H9 (cell line): ENCODE measurements at regions not wholly inside any gene's neighbourhood (a gene's known extent, or its start where the extent isn't known, plus 50 kb on each side); places are given as distances from the start of the nearest gene placed in this dataset.

ENCODE experiments used
- DNase-seq: peaks from one replicate; pipeline ENCODE4 v3.0.0-alpha.2; 2017
- H2AFZ ChIP-seq: one replicate; pipeline ENCODE4 v1.6.1; 2013; ENCODE audit warnings: mild to moderate bottlenecking, low read length, control low read depth, moderate library complexity
- H2AK5ac ChIP-seq: 2 replicates; pipeline ENCODE4 v1.6.1; 2013; ENCODE audit warnings: low read length, control low read depth, mixed read lengths; ENCODE audit not compliant: insufficient read length
- H2BK120ac ChIP-seq: one replicate; pipeline ENCODE4 v1.6.1; 2013; ENCODE audit warnings: low read depth, mild to moderate bottlenecking, low read length, control low read depth, inconsistent platforms; ENCODE audit not compliant: poor library complexity, severe bottlenecking
- H2BK12ac ChIP-seq: 2 replicates; pipeline ENCODE4 v1.6.1; 2013; ENCODE audit warnings: low read length, control low read depth, mixed read lengths, low read depth; ENCODE audit not compliant: insufficient read length
- H2BK15ac ChIP-seq: 2 replicates; pipeline ENCODE4 v1.6.1; 2013; ENCODE audit warnings: low read depth, low read length, control low read depth
- H2BK20ac ChIP-seq: one replicate; pipeline ENCODE4 v1.6.1; 2013; ENCODE audit warnings: low read depth, mild to moderate bottlenecking, low read length, control low read depth, inconsistent platforms; ENCODE audit not compliant: poor library complexity, severe bottlenecking
- H2BK5ac ChIP-seq: 2 replicates; pipeline ENCODE4 v1.6.1; 2013; ENCODE audit warnings: low read length, control low read depth, mixed read lengths; ENCODE audit not compliant: insufficient read length
- H3K14ac ChIP-seq: 2 replicates; pipeline ENCODE4 v1.6.1; 2013; ENCODE audit warnings: low read length, control low read depth; ENCODE audit not compliant: insufficient read depth
- H3K18ac ChIP-seq: 2 replicates; pipeline ENCODE4 v1.6.1; 2013; ENCODE audit warnings: low read depth, mild to moderate bottlenecking, mixed read lengths, low read length, control low read depth; ENCODE audit not compliant: insufficient read length
- H3K23ac ChIP-seq: 2 replicates; pipeline ENCODE4 v1.6.1; 2013; ENCODE audit warnings: low read length, control low read depth, mixed read lengths, low read depth; ENCODE audit not compliant: insufficient read length
- H3K23me2 ChIP-seq: 2 replicates; pipeline ENCODE4 v1.6.1; 2013; ENCODE audit warnings: low read depth, mild to moderate bottlenecking, mixed read lengths, low read length, control low read depth; ENCODE audit not compliant: insufficient read length, poor library complexity, severe bottlenecking
- H3K27ac ChIP-seq: 2 replicates; pipeline ENCODE4 v1.5.1; 2013; ENCODE audit warnings: low read length, control low read depth, mixed read lengths, low read depth; ENCODE audit not compliant: insufficient read length
- H3K27me3 ChIP-seq: 2 replicates; pipeline ENCODE4 v1.6.1; 2013; ENCODE audit warnings: low read length, control low read depth, inconsistent platforms; ENCODE audit not compliant: insufficient read depth
- H3K4ac ChIP-seq: 2 replicates; pipeline ENCODE4 v1.6.1; 2013; ENCODE audit warnings: low read depth, mild to moderate bottlenecking, control low read depth, inconsistent platforms, low read length, moderate library complexity
- H3K4me1 ChIP-seq: 2 replicates; pipeline ENCODE4 v1.6.1; 2013; ENCODE audit warnings: low read length, control low read depth, inconsistent platforms; ENCODE audit not compliant: insufficient read depth
- H3K4me2 ChIP-seq: 2 replicates; pipeline ENCODE4 v1.6.1; 2013; ENCODE audit warnings: low read length, control low read depth, mixed read lengths; ENCODE audit not compliant: insufficient read length, insufficient read depth
- H3K56ac ChIP-seq: 2 replicates; pipeline ENCODE4 v1.6.1; 2013; ENCODE audit warnings: low read depth, mild to moderate bottlenecking, mixed read lengths, low read length, control low read depth; ENCODE audit not compliant: insufficient read length
- H3K79me1 ChIP-seq: 2 replicates; pipeline ENCODE4 v1.6.1; 2013; ENCODE audit warnings: low read depth, mild to moderate bottlenecking, moderate library complexity, low read length, control low read depth, inconsistent platforms; ENCODE audit not compliant: insufficient read depth, poor library complexity, severe bottlenecking
- H3K79me2 ChIP-seq: 2 replicates; pipeline ENCODE4 v1.6.1; 2013; ENCODE audit warnings: low read length, control low read depth, inconsistent platforms; ENCODE audit not compliant: insufficient read depth
- H3K9ac ChIP-seq: 2 replicates; pipeline ENCODE4 v1.6.1; 2013; ENCODE audit warnings: low read length, control low read depth, mixed read lengths; ENCODE audit not compliant: insufficient read length; ENCODE audit errors: extremely low read depth
- H3K9me3 ChIP-seq: one replicate; pipeline ENCODE4 v1.6.1; 2013; ENCODE audit warnings: low read depth, low read length, inconsistent platforms; ENCODE audit not compliant: control insufficient read depth
- H3T11ph ChIP-seq: one replicate; pipeline ENCODE4 v1.6.1; 2013; ENCODE audit warnings: mild to moderate bottlenecking, low read length, control low read depth, inconsistent platforms
- H4K20me1 ChIP-seq: one replicate; pipeline ENCODE4 v1.6.1; 2013; ENCODE audit not compliant: control insufficient read depth, insufficient read length, insufficient read depth
- H4K5ac ChIP-seq: 2 replicates; pipeline ENCODE4 v1.6.1; 2013; ENCODE audit warnings: low read depth, mild to moderate bottlenecking, mixed read lengths, low read length, control low read depth; ENCODE audit not compliant: insufficient read length
- H4K8ac ChIP-seq: replicated peaks from 2 replicates; pipeline ENCODE4 v1.6.1; 2013; ENCODE audit warnings: low read length, control low read depth, mixed read lengths, low read depth; ENCODE audit not compliant: insufficient read length
- H4K91ac ChIP-seq: 2 replicates; pipeline ENCODE4 v1.6.1; 2013; ENCODE audit warnings: low read depth, mild to moderate bottlenecking, moderate library complexity, mixed read lengths, low read length, control low read depth; ENCODE audit not compliant: insufficient read length
- H3K27ac Mint-ChIP-seq, 3 experiments: 2 replicates in 2 of 3; 3 replicates in 1 of 3; pipeline ENCODE4 v1.8.0; 2020 to 2021; ENCODE audit warnings: mixed read lengths in 3 of 3, mild to moderate bottlenecking in 1 of 3, moderate library complexity in 1 of 3
- H3K27me3 Mint-ChIP-seq: 2 replicates; pipeline ENCODE4 v1.8.0; 2021; ENCODE audit warnings: low read depth, mild to moderate bottlenecking, moderate library complexity, mixed read lengths
- H3K36me3 Mint-ChIP-seq, 3 experiments: 2 replicates in 2 of 3; 3 replicates in 1 of 3; pipeline ENCODE4 v1.8.0; 2020 to 2021; ENCODE audit warnings: low read depth in 3 of 3, mixed read lengths in 3 of 3; ENCODE audit not compliant: insufficient read depth in 1 of 3
- H3K4me1 Mint-ChIP-seq, 2 experiments: 2 replicates each; pipeline ENCODE4 v1.8.0; 2020; ENCODE audit warnings: mixed read lengths in 2 of 2
- H3K4me3 Mint-ChIP-seq, 2 experiments: 2 replicates in 1 of 2; 3 replicates in 1 of 2; pipeline ENCODE4 v1.8.0; 2020 to 2021; ENCODE audit warnings: mild to moderate bottlenecking in 2 of 2, mixed read lengths in 2 of 2, moderate library complexity in 1 of 2
- H3K9me3 Mint-ChIP-seq, 2 experiments: 2 replicates in 1 of 2; 3 replicates in 1 of 2; pipeline ENCODE4 v1.8.0; 2020; ENCODE audit warnings: mild to moderate bottlenecking in 2 of 2, mixed read lengths in 2 of 2, moderate library complexity in 1 of 2
- CTCF ChIP-seq: fragments of 200-600 bp; sonication (generic); conservative IDR thresholded peaks from 3 replicates; pipeline ENCODE4 v1.8.0; 2021; ENCODE audit warnings: antibody characterized with exemption, mild to moderate bottlenecking
- WGBS: extraction: QIAGEN DNeasy Blood & Tissue Kit; methylation state at CpG from one replicate; pipeline ENCODE4 v1.1.7; 2013; ENCODE audit warnings: missing lambda C conversion rate, low lambda C conversion rate, mixed read lengths; ENCODE audit not compliant: insufficient read length; ENCODE audit errors: extremely low coverage; 5-methylcytosine and 5-hydroxymethylcytosine counted together

DNA sequence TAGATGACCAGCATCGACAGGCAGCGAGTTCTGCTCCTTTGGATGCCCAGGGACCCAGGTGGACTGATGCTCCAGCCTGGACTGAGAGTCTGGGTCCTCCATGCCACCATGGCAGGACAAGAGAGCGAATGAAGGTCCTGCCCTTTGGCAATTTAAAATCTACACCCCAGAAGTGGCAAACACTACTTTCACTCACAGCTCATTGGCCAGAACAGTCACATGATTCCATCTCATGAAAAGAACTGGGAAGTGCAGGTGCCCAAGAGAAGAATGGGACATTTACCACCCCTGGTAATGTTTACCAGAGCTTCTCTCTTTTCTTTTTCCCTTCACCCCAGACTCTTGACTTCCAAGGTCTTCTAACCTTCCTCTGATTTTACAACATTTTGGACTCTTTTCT is 87.8 kb upstream of the SLCO3A1 start:
- Histone ChIP-seq H3K9ac (no peak overlapping the region), H2BK15ac (no peak overlapping the region), H2AFZ (no peak overlapping the region), H2AK5ac (no peak overlapping the region), H2BK20ac (no peak overlapping the region), H3K4me2 (no peak overlapping the region), H3K9me3 (no peaks in the 10 kb centered on the region), H3T11ph (no peak overlapping the region), H3K4ac (no peak overlapping the region), H3K23me2 (no peaks in the 10 kb centered on the region), H3K14ac (no peak overlapping the region), H3K18ac (no peak overlapping the region), H3K56ac (no peak overlapping the region), H3K27me3 (no peaks in the 10 kb centered on the region), H3K4me1 (peaks cover 2% of the 10 kb centered on the region; the same call in 1 of the 2 replicates), H4K5ac (no peak overlapping the region), H3K79me2 (no peaks in the 10 kb centered on the region), H2BK5ac (no peak overlapping the region), H3K79me1 (no peaks in the 10 kb centered on the region), H2BK12ac (no peak overlapping the region), H4K8ac (no peak overlapping the region), H4K91ac (no peak overlapping the region), H3K27ac (no peak overlapping the region), H2BK120ac (no peak overlapping the region), H3K23ac (no peak overlapping the region), H4K20me1 (no peaks in the 10 kb centered on the region)
- H3K36me3 Mint-ChIP-seq = no peaks in the 10 kb centered on the region
- no CpG with 5 or more reads among the region's 3 CpGs for WGBS
- no peak overlapping the region for H3K27ac Mint-ChIP-seq
- peaks cover 21 to 23% of the 10 kb centered on the region in 2 experiments for H3K4me1 Mint-ChIP-seq
- H3K27me3 Mint-ChIP-seq = peaks cover 28% of the 10 kb centered on the region
- no peak for TF ChIP-seq CTCF
- H3K9me3 Mint-ChIP-seq = no peaks in the 10 kb centered on the region
- no peak for DNase-seq
- H3K4me3 Mint-ChIP-seq = no peak overlapping the region
